B cell (primary cell): ENCODE measurements at regions not wholly inside any gene's neighbourhood (a gene's known extent, or its start where the extent isn't known, plus 50 kb on each side); places are given as distances from the start of the nearest gene placed in this dataset.

Experiments used
- ATAC-seq: fragments of 200-7000 bp; cut with Tn5 transposase; one replicate; pipeline ENCODE4 v1.10.0; 2021; ENCODE audit warnings: low read depth, mild to moderate bottlenecking, moderate number of reproducible peaks, moderate library complexity
- CTCF ChIA-PET: fragments of 350-600 bp; sonication (Branson Sonifier 250); formaldehyde crosslinking; loops from one replicate; lab custom pipeline; 2021; ENCODE audit warnings: antibody characterized with exemption, inconsistent platforms; lab: Charles Lee
- POLR2A ChIA-PET: fragments of 350-600 bp; sonication (Branson Sonifier 250); formaldehyde crosslinking; loops from one replicate; lab custom pipeline; 2021; ENCODE audit warnings: antibody characterized with exemption; lab: Charles Lee
- DNase-seq: peaks from one replicate; pipeline ENCODE4 v3.0.0; 2013
- H2AFZ ChIP-seq: 2 replicates; pipeline ENCODE4 v1.6.1; 2012; ENCODE audit warnings: mild to moderate bottlenecking, low read depth, low read length; ENCODE audit not compliant: insufficient read depth, poor library complexity, severe bottlenecking
- H3K27ac ChIP-seq, 2 donors: 1 replicate in 1 of 2; 2 replicates in 1 of 2; pipeline ENCODE4 v1.5.1; 2012 to 2013; ENCODE audit warnings: low read length in 2 of 2, mild to moderate bottlenecking in 2 of 2, moderate library complexity in 1 of 2
- H3K27me3 ChIP-seq, 4 experiments: fragments of 200-600 bp in 1 of 4; sonication (generic) in 1 of 4; replicated peaks in 1 of 4; 1 replicate in 2 of 4; 2 replicates in 2 of 4; pipeline versions ENCODE4 v1.6.1 to v1.7.0; 2013 to 2016; ENCODE audit warnings: low read length in 3 of 4, mild to moderate bottlenecking in 2 of 4, mixed read lengths in 1 of 4, moderate library complexity in 1 of 4; ENCODE audit not compliant: insufficient read depth in 4 of 4, control insufficient read depth in 3 of 4; ENCODE audit errors: control extremely low read depth in 1 of 4
- H3K36me3 ChIP-seq, 2 experiments: replicated peaks in 1 of 2; 1 replicate in 1 of 2; 2 replicates in 1 of 2; pipeline versions ENCODE4 v1.6.1 to v1.7.1; 2013; ENCODE audit warnings: low read length in 1 of 2; ENCODE audit not compliant: insufficient read depth in 2 of 2, control insufficient read depth in 1 of 2; ENCODE audit errors: control extremely low read depth in 1 of 2, extremely low read depth in 1 of 2
- H3K4me1 ChIP-seq, 2 donors: fragments of 200-600 bp in 1 of 2; sonication (generic) in 1 of 2; 1 replicate in 1 of 2; 2 replicates in 1 of 2; pipeline versions ENCODE4 v1.5.1 to v1.6.1; 2013 to 2017; ENCODE audit warnings: low read length in 2 of 2; ENCODE audit not compliant: control insufficient read depth in 2 of 2, insufficient read depth in 2 of 2
- H3K4me2 ChIP-seq: replicated peaks from 2 replicates; pipeline ENCODE3; 2012; ENCODE audit warnings: mild to moderate bottlenecking, low read depth, low read length; ENCODE audit not compliant: poor library complexity, severe bottlenecking
- H3K4me3 ChIP-seq, 5 experiments: fragments of 200-600 bp in 1 of 5; sonication (generic) in 1 of 5; 1 replicate in 3 of 5; 2 replicates in 2 of 5; pipeline versions ENCODE4 v1.5.1 to v1.7.0; 2011 to 2016; ENCODE audit warnings: low read length in 4 of 5, mild to moderate bottlenecking in 4 of 5, low read depth in 2 of 5, control low read depth in 1 of 5, moderate library complexity in 1 of 5; ENCODE audit not compliant: insufficient read depth in 1 of 5; ENCODE audit errors: control extremely low read depth in 1 of 5, extremely low read depth in 1 of 5
- H3K79me2 ChIP-seq: fragments of 200-600 bp; sonication (generic); one replicate; pipeline ENCODE4 v1.6.0; 2016; ENCODE audit warnings: low read length; ENCODE audit not compliant: control insufficient read depth, insufficient read depth
- H3K9ac ChIP-seq: fragments of 200-600 bp; sonication (generic); 2 replicates; pipeline ENCODE4 v1.6.1; 2017; ENCODE audit warnings: mild to moderate bottlenecking, low read length, moderate library complexity
- H3K9me3 ChIP-seq, 3 donors: one replicate each; pipeline versions ENCODE4 v1.6.1 to v1.7.1; 2013; ENCODE audit warnings: low read length in 2 of 3; ENCODE audit not compliant: control insufficient read depth in 2 of 3, insufficient read depth in 1 of 3; ENCODE audit errors: control extremely low read depth in 1 of 3
- H4K20me1 ChIP-seq: 2 replicates; pipeline ENCODE4 v1.6.0; 2012; ENCODE audit warnings: mild to moderate bottlenecking, low read length; ENCODE audit not compliant: insufficient read depth, control insufficient read depth, poor library complexity, severe bottlenecking
- H3K27ac Mint-ChIP-seq: one replicate; pipeline ENCODE4 v1.8.0; 2021; ENCODE audit warnings: mixed read lengths
- H3K27me3 Mint-ChIP-seq: one replicate; pipeline ENCODE4 v1.8.0; 2021; ENCODE audit warnings: mixed read lengths
- H3K4me1 Mint-ChIP-seq: one replicate; pipeline ENCODE4 v1.8.0; 2021; ENCODE audit warnings: mixed read lengths
- H3K4me3 Mint-ChIP-seq: one replicate; pipeline ENCODE4 v1.8.0; 2021; ENCODE audit warnings: mixed read lengths
- H3K9me3 Mint-ChIP-seq: one replicate; pipeline ENCODE4 v1.8.0; 2022; ENCODE audit warnings: mixed read lengths; ENCODE audit not compliant: insufficient read depth
- CTCF ChIP-seq: fragments of 200-600 bp; IDR thresholded peaks from one replicate; pipeline ENCODE4 v1.8.0; 2022; ENCODE audit warnings: antibody characterized with exemption, mild to moderate bottlenecking
- EZH2 ChIP-seq: IDR thresholded peaks from 2 replicates; pipeline ENCODE4 v1.6.1; 2012; ENCODE audit warnings: borderline replicate concordance, low read depth, mild to moderate bottlenecking, moderate library complexity, low read length; ENCODE audit not compliant: insufficient read depth, poor library complexity, severe bottlenecking
- WGBS: methylation state at CpG from one replicate; pipeline ENCODE4 v1.1.5; 2013; ENCODE audit warnings: missing lambda C conversion rate; ENCODE audit not compliant: insufficient coverage; 5-methylcytosine and 5-hydroxymethylcytosine counted together
- intact Hi-C: fragments of 100-400 bp; cut with micrococcal nuclease; formaldehyde crosslinking; loops from one replicate; pipeline ENCODE4 v1.10.0; 2022

DNA sequence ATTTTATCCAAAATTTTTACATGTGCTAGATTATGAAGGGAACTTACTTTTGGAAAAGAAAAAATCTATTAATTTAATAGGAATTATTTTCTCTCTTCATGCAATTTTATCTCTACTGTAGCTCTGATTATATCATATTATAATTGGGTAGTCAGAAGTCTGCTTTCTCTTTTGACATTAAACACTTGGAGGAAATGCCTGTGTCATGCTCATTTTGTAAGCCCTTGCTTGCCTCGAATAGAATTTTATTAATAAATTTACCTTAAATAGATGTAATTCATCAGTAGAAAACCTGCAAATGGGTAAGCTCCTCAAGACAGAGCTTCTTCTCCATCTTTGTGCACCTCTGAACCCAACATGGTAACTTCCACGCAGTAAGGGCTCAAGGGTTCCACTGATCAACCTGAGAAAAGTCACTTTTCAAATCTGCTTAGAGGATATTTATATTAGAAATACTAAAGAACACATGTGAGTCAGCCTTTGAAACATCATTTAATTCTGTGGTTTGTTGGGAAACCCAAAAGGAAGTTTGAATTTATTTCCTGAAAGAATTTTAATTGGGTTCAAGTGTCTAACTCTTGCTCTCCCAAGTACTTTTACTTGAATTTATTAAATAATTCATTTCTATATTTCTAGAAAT, 266.0 kb downstream of the ALDH8A1 start:
- Mint-ChIP-seq H3K27ac (no peak overlapping the region), H3K4me3 (no peak overlapping the region), H3K27me3 (peaks cover 4% of the 10 kb centered on the region), H3K4me1 (no peaks in the 10 kb centered on the region), H3K9me3 (no peaks in the 10 kb centered on the region)
- H3K79me2 ChIP-seq: no peaks in the 10 kb centered on the region
- H3K27ac ChIP-seq: no peak overlapping the region
- no peaks in the 10 kb centered on the region for H3K9me3 ChIP-seq
- ChIA-PET CTCF (no interaction called here), POLR2A (no interaction called here)
- no peak overlapping the region for H3K9ac ChIP-seq
- no peaks in the 10 kb centered on the region for H4K20me1 ChIP-seq
- no peak overlapping the region for H3K4me3 ChIP-seq
- ATAC-seq (no peak), DNase-seq (no peak)
- WGBS: no CpG with 5 or more reads among the region's 2 CpGs
- TF ChIP-seq CTCF: no peak
- TF ChIP-seq EZH2: no peak
- no peak overlapping the region for H2AFZ ChIP-seq
- H3K36me3 ChIP-seq: no peaks in the 10 kb centered on the region
- intact Hi-C loops: no loop called here
- H3K27me3 ChIP-seq: peaks cover 0 to 4% (median 1%) of the 10 kb centered on the region in 4 experiments
- no peak overlapping the region for H3K4me2 ChIP-seq
- no peaks in the 10 kb centered on the region for H3K4me1 ChIP-seq

DNA sequence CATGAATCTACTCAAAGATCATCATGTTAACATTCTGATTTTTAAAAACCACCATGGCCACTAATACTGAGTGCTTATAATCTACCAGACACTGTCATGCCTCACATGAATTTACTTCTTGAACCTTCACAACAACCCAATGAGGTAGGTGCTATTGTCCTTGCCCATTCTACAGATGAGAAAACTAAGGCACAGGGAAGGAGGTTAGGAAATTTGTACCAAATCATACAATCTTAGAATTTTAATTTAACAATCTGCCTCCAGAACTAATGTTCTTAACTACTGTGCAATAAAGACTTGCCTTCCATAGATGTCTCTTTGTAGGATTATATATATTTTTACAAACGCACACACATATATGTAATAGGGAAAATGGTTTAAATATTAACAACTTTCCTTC, 269.5 kb downstream of the ALDH8A1 start:
- ATAC-seq: no peak
- H3K36me3 ChIP-seq: no peaks in the 10 kb centered on the region
- H3K4me2 ChIP-seq: no peak overlapping the region
- H3K27me3 Mint-ChIP-seq: no peaks in the 10 kb centered on the region
- DNase-seq: no peak
- no peak overlapping the region for H3K4me3 Mint-ChIP-seq
- no peaks in the 10 kb centered on the region for H3K4me1 ChIP-seq
- no peaks in the 10 kb centered on the region for H3K9me3 Mint-ChIP-seq
- WGBS: no CpG with 5 or more reads among the region's 1 CpG
- H3K27ac Mint-ChIP-seq: no peak overlapping the region
- no peak overlapping the region for H3K4me3 ChIP-seq
- no peaks in the 10 kb centered on the region for H4K20me1 ChIP-seq
- H3K27ac ChIP-seq: no peak overlapping the region
- ChIA-PET POLR2A (no interaction called here), CTCF (interaction anchor here (1.3 kb wide), 1 partner anchor 39 kb away, joined by 3 read pairs; no protein-coding TSS in a partner anchor)
- H3K9me3 ChIP-seq: no peaks in the 10 kb centered on the region
- H3K4me1 Mint-ChIP-seq: no peaks in the 10 kb centered on the region
- no peak for TF ChIP-seq CTCF
- no peak for TF ChIP-seq EZH2
- intact Hi-C loops: no loop called here
- peaks cover 0 to 4% (median 0%) of the 10 kb centered on the region in 4 experiments for H3K27me3 ChIP-seq
- no peaks in the 10 kb centered on the region for H3K79me2 ChIP-seq
- H3K9ac ChIP-seq: no peak overlapping the region
- H2AFZ ChIP-seq: no peak overlapping the region
